ENCODE measurements at regions not wholly inside any gene's neighbourhood (a gene's known extent, or its start where the extent isn't known, plus 50 kb on each side); places are given as distances from the start of the nearest gene placed in this dataset.

DNA sequence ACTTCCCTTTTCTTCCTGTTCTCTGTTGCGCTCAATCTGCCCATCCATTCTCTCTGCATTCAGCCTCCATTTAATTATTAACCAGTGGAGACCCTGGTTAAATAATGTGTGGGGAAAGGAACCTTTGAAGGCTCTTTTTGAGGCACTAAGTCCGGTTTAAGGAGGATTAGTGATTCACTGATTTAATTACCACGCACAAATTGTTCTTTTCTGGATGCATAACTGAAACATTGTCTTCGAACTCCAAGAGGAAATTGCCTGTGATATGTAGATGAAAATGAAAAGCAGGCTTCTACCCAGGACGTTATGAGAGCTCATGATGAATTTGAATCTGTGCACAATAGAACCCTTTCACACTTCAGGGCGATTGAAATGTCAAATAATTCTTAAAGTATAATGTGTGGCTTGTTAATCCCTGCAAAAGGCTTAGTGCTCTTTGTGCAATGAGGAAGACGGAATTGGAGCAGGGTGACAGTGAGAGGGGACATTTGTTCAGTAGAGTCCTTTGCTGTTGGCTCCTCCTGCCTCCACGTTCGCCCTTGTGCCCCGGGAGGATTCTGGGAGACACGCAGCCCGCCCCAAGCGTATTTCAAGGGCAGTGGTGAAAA lies 51.1 kb upstream of the ZNF236 start:
- no peak for DNase-seq (ENCODE audit: low read depth in 1 of 2, low spot score in 1 of 2)

DNA sequence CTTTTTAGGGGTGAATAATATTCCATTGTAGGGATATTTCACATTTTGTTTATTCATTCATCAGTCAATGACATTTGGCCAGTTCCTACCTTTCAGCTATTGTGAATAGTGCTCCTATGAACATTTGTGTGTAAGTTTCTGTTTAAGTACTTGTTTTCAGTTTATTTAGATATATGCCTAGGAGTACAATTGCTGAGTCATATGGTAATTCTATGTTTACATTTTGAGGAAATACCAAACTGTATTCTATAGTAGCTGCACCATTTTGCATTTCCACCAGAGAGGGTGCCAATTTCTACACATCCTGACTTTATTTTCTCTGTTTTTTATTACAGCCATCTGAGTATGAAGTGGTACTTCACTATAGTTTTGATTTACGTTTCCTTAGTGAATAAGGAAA lies 54.4 kb upstream of the ZNF236 start:
- no peak for DNase-seq (ENCODE audit: low read depth in 1 of 2, low spot score in 1 of 2)

DNA sequence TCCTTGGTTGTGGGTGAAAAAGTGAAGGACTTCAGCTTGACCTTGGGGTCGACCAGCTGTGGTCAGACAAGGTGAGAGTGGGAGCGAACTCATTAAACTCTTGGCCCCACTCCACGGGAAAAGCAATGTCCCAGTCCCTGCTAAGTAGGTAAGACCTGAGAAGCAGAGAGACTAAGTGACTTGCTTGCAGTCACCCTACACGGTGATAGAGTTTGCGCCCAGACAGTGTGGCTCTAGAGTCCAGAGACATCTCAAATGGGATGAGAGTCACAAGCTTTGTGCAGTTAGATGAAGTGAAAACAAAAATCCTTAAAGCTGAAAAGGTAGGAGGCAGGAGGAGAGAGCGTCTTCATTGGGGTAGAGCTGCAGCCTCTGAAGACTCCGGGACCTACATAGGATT lies 55.9 kb upstream of the ZNF236 start:
- no peak for DNase-seq (ENCODE audit: low read depth in 1 of 2, low spot score in 1 of 2)

DNA sequence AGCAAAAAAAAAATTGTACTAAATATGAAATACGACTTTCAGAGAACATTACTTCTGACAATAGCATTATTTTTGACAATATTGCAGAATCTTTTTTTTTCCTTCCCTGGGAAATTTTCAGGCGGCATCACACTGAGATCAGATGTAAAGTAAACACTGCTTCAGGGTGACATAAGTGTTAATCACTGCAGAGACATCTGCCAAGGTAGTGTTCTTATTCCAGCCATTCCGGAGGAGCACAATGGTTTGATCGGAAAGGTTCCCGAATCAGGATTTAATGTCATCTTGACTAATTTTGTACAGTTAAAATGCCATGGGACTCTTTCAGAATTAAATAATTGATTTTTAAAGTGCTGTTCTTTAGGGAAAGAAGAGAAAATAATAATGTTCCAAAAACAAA lies 56.7 kb upstream of the ZNF236 start:
- DNase-seq (ENCODE audit: low read depth in 1 of 2, low spot score in 1 of 2), result no peak

DNA sequence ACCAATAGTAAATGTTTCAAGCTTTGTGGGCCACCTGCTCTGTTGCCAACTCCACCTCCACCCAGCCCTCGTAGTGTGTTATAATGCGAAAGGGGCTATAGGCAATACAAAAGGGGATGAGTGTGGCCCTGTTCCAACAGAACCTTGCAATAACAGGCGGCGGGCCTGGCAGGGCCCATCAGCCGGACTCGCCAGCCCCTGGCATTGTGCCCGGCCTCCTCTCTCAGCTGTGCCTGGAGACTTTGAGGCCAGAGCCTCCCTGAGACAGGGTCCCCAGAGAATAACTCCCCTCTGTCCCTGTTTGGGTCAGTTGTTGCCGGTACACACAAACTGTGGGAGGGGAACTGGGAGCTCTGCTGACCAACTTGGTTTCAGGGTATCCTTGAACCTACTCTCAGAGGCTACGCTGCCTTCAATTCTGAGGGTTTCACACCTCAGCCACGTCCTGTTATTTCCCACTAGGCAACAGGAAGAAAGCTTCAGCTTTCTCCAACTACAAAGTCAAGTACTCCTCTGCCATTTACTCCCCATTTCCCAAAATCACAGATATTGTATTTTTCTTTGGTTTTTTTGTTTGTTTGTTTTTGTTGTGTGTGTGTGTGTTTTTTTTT lies 58.0 kb upstream of the ZNF236 start:
- no peak for DNase-seq (ENCODE audit: low read depth in 1 of 2, low spot score in 1 of 2)

DNA sequence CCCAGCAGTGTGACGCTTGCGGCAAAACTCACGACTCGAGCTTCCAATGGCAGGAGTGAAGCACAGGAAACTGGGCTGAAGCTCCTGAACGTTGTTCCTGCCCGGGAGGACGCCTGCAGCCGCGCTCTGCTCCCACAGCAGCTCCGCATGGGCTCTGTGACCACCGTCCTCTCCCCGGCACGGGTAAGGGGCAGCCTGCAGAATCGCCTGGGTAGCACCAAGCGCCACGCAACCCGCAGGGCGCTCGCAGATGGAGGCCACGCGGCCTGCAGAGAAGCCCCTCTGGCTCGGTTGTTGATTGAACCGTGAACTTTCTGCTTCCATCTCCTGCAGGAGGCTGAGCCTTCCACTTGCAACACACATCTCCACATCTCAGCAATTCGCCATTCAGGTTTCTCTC lies 63.3 kb upstream of the ZNF236 start:
- no peak for DNase-seq (ENCODE audit: low read depth in 1 of 2, low spot score in 1 of 2)

DNA sequence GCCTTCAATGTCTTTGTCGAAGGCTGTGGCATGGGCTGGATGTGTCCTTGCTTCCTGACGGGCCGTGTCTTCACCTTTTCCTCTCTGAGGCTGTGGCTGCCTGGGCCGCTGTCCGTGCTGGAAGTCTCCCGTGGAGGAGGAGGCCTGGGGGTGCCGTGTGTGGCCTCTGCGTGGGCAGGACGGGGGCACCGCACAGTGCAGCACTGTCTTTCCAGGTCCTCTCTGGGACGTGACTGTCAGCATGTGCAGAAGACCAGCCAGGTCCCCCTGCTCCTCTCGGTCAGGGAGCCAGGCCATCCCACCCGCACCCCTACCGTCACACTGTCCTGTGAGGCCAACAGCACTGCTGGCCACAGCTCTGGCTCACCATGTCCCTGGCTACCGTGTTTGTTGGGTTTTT lies 64.4 kb upstream of the ZNF236 start:
- no peak for DNase-seq (ENCODE audit: low read depth in 1 of 2, low spot score in 1 of 2)

DNA sequence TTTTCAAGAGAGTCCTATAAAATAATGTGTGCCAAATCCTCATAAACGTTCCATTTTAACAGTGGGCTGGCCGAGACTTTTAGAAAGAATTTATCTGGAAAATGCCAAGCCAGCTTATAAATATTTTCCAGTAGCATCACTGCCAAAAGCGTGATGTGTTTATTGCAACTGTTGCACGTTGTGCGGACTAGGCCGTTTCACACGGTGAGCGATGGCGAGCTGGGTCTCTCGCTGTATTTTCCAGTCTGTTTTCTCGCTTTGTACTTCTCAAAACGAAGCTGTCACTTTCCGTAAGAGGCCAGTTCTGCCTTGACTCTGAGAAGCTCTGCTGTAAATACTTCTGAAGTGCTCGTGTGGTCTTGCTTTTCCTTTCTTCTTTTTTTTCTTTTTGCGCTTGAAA lies 65.0 kb upstream of the ZNF236 start:
- DNase-seq (ENCODE audit: low read depth in 1 of 2, low spot score in 1 of 2), result no peak

DNA sequence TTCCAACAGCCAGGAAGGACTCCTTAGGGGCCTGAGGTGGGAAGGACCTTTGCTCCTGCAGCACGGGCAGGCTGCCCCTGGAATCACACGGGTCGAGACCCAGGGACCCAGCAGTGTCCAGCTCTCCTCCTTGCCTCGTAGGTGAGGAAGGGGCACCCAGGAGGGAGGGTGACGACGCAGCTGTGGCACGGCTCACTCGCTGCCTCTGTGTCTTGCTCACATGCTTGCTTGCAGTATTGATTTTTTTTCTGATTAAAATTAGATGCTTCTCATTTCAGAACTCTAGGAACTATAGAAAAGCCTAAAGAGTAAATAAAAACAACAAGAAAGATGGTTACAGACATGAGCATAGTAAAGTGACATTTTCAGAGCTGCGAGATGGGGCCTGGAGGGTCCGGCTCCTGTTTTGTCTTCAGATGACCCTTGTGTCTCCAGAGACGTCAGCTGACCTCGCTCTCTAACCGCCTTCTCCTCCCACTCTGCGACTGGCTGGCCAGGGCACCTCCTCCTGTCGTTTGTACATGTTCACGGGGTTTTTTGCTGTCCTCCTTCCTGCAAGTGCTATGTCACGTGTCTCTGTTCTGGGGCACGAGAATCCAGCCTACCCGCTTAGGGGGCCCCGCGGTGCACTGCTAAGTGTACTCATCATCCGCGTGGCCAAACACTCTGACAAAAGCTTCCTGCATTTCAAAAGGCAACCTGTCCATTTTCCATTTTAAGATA lies 65.7 kb upstream of the ZNF236 start:
- no peak for DNase-seq (ENCODE audit: low read depth in 1 of 2, low spot score in 1 of 2)

DNA sequence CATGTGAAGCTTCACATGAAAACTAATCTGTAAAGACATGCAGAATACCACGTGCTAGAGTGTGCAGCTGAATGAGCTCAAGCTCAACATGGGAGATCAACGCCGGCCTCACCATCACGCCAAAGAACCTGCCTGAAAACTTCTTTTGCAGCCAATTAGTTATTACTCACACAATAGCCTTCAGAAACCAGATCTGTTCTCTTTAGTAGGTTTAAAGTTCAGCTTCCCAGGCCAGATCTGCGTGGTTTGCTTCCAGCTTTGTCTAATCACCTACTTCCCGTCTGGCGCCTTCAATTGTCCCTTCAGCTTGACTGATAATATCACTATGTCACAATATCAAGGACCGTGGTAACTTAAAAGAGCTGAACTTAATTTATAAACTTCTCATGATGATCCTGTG lies 68.0 kb upstream of the ZNF236 start:
- DNase-seq (ENCODE audit: low read depth in 1 of 2, low spot score in 1 of 2), result no peak

DNA sequence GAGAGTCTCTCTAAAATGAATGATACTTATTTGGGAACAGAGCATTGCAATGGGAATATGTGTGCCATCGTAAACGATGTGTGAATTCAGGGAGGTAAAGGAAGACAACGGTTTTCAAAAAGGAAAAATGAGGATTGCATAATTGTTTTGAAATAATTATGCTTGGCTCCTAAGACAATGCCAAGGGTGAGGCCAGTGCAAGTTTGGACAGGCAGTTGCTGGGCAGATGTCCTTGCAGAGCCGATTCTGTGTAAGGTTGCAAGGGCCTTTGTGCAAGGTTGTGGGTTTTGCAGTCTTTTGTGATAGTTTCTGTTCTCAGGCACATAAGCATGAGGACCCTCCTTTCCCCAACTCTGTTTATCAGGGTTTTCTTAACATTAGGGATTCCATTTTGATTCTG lies 70.0 kb upstream of the ZNF236 start:
- DNase-seq (ENCODE audit: low read depth in 1 of 2, low spot score in 1 of 2), result no peak

DNA sequence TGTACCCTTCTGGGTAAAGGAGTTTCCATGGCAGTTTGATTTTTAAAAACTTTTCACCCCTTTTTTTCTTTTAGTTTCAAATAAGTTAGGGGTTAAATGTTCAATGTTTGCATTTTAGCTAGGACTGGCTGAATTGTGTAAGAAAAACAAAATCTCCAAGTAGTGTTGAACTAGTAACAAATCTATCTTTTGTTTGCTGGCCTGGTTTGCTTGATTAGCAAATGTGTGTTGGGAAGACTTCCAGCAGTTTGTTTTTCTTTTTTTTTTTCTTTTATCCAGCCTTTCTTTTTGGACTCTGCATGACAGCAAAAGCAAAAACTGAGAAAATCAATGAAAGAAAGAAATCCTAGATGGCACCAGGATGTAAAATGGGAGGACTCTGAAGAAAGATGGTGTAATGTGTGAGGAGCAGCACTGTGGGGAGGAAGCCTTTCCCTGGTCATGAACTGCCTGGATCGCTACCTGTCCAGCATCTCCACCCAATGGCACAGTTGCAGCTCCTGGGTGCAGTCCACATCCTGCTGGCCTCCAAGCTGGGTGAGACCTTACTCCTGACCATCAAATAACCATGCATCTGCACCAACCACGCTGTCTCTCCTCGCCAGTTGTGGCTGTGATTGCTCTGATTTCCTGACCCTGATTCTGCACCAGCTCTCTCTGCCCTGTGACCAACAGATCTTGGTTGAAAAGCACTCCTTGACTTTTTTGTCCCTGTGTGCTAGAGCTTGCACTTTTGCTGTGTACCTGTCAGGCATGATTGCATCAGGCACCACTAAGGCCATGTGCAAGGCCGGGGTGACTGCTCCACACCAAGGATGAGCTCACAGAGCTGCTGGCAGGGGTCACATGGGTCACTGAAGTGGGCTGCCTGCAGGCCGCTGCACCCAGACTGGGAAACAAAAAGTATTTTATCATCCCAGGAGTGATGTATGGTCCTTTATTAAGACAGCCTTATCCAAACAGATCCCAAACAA lies 71.2 kb upstream of the ZNF236 start:
- DNase-seq (ENCODE audit: low read depth in 1 of 2, low spot score in 1 of 2), result no peak

DNA sequence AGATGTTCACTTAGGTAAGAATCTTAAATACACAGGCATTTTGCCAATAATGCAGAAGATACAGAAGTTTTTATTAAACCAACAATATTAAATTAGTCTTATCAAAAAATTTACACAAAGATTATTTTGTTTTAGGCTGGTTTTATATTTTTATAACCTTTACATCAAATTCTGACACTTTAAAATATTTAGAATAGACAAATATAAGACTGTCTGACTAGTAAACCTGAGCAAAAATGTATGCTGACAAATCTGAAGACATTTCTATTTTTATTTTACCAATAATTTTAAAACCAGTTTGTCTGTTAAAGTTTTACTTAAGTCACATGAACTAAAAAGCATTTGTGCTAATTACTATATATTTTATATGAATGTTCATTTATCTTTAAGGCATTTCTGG lies 72.1 kb upstream of the ZNF236 start:
- no peak for DNase-seq (ENCODE audit: low read depth in 1 of 2, low spot score in 1 of 2)

DNA sequence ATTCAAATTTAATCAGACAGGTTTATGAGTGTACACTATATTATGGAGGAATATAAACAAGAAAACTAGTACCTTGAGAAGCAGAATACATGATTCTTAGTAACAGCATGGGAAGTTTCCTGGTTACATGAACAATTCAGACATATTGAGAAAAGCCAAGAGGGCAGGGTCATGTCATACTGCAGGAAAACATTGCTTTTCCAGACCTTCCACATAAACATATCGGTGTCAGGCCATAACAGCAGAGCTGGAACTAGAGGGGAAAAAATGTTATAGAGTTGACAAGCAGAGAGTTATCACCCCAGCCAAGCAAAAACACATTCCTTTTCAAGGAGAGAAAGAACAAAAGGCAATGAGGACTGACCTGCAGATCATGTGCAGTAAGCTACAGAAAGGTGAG lies 74.7 kb upstream of the ZNF236 start:
- DNase-seq (ENCODE audit: low read depth in 1 of 2, low spot score in 1 of 2), result no peak

DNA sequence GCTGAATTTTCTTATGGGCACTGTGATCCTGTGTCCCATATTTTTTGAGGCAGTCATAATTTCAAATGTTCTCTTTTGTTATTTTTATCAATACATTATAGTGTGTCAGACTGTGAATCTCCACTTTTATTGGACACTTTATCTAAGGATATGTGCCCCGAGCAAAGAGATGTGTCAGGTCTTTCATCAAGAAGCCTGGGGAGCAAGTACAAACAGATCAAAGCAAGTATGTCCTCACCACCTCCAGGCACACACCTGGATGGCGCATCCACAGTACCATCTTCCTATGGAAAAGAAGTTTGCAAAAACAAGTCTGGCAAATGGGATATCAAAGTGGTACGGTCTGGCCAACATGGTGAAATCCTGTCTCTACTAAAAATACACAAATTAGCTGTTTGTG lies 81.0 kb upstream of the ZNF236 start:
- DNase-seq (ENCODE audit: low read depth in 1 of 2, low spot score in 1 of 2), result no peak

DNA sequence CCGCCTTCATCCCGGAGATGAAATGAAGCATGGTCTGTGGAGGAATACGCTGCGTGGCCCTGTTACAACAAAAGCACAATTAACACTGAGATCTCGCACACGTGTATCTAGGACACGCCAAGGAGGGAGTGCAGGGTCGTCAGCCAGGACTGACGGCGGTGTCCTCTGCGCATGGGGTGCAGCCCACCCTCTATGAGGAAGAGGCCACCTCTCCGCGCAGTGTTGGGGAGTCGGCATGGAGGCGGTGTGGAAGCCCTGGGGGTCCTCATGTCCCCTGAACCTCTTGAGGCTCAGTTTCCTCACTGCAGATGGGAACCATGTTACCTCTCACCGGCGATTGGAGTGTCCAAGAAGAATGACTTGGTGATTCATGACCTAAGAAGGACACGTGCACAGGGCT lies 86.0 kb upstream of the ZNF236 start:
- DNase-seq (ENCODE audit: low read depth in 1 of 2, low spot score in 1 of 2), result no peak

DNA sequence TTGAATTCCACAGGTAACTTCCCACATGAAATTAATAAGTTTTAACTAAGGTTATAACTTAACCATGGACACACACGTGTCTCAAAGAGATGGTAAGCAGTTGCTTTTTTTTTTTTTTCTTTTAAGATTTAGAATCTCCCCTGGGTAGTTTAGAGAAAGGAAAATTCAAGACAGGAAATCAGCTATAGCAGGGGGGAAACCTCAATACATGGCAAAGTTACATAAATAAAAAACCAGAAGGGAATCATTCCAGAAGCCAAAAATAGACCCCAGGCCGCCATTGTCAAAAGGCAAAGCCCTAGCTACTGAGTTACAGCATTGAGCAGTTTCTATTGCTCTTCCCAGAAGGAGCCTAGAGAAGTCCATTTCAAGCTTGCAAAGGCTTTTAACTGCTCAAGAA lies 91.5 kb upstream of the ZNF236 start:
- no peak for DNase-seq (ENCODE audit: low read depth in 1 of 2, low spot score in 1 of 2)

DNA sequence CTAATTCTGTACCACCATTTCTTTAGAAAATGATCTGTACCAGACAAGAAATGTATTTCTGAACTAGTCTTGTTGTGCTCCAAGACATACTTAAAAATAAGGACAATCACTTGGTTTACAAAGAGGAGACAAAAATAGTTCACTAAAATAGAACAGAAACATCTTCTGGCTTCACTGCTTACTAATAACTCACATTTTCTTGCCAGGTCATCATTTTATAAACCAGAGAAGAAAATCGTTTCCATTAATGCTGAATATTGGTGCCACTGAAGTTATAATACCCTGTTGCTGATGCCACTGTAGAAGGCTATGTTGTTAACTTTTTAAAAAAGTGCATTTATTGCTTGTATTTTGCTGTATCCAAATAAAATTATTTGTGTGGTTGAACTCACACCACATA lies 94.8 kb upstream of the ZNF236 start:
- DNase-seq (ENCODE audit: low read depth in 1 of 2, low spot score in 1 of 2), result no peak

DNA sequence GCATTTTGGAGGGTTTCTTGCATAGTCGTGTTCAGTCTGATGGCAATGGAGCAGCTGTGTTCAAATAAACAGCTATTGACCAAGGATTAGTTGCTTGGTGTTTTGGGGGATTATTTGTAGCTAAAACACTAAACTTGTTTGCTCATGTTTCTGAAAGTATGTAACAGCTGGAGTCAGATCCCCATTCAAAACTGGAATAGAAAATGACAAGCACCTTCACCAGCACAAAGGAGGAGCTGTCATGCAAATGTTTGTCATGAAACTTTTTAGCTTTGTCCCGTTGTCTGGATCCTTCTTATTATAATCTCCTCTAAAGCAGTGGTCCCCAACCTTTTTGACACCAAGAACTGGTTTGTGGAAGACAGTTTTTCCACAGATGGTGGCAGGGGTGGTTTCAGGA lies 96.9 kb upstream of the ZNF236 start:
- DNase-seq (ENCODE audit: low read depth in 1 of 2, low spot score in 1 of 2), result no peak

DNA sequence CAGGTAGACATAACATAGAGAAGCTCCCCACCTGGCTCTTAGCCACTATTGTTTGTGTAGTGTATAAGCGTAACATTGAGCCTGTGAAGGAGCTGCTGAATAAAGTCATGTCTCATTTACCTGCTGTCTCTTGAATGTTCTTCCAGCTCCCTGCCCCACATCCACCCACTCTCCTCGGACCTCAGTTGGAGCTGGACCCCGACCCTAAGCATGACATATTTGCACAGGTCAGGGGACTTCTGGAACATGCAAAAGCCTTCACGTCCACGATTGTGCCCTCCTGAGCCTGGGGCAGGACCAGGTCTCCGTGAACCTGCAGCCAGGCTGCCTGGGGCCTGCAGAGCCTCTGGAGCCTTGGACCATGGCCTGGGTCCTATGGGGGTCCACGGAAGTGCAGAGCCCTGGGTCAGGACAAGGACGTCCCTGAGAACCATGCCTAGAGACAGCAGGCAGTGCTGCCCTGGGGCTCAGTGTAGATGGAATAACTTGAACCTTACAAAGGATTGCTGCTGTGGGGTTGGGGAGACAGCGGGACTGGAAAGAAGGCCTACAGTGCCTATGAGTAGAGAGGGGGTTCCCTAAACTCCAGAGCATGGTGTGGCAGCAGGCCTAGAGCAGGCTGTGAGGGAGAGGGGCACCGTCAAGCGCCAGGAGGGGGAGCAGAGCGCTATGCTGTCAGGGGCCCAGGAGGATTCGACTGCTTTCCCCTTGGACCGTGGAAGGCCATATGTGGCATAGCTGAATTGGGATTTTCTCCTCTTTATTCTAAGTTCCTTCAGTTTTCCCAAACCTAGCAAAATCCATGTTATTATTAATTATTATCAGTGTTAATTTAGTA lies 99.9 kb upstream of the ZNF236 start:
- no peak for DNase-seq (ENCODE audit: low read depth in 1 of 2, low spot score in 1 of 2)

Measured in activated CD4-positive, alpha-beta T cell treated with anti-CD3 and anti-CD28 coated beads, Interleukin-2, amount 50 U/mL, for 24 hours (primary cell).